HUES6 (cell line): ENCODE measurements at regions not wholly inside any gene's neighbourhood (a gene's known extent, or its start where the extent isn't known, plus 50 kb on each side); places are given as distances from the start of the nearest gene placed in this dataset.

ENCODE experiments used
- H3K27ac ChIP-seq: 2 replicates; pipeline ENCODE4 v1.7.0; 2013; ENCODE audit warnings: low read depth, mild to moderate bottlenecking, low read length, inconsistent platforms
- H3K27me3 ChIP-seq: 2 replicates; pipeline ENCODE4 v1.6.1; 2013; ENCODE audit warnings: low read length; ENCODE audit not compliant: control insufficient read depth, insufficient read depth
- H3K36me3 ChIP-seq: 2 replicates; pipeline ENCODE4 v1.6.1; 2013; ENCODE audit warnings: low read length; ENCODE audit not compliant: control insufficient read depth, insufficient read depth
- H3K4me1 ChIP-seq: 2 replicates; pipeline ENCODE4 v1.6.1; 2013; ENCODE audit warnings: low read length; ENCODE audit not compliant: control insufficient read depth, insufficient read depth
- H3K4me3 ChIP-seq: 2 replicates; pipeline ENCODE4 v1.5.1; 2013; ENCODE audit warnings: low read depth, low read length
- H3K9ac ChIP-seq: one replicate; pipeline ENCODE4 v1.6.1; 2013; ENCODE audit warnings: mild to moderate bottlenecking, low read length
- H3K9me3 ChIP-seq: 2 replicates; pipeline ENCODE4 v1.6.1; 2013; ENCODE audit warnings: low read depth, low read length; ENCODE audit not compliant: control insufficient read depth, insufficient read depth

- no peak overlapping the region for H3K27ac ChIP-seq
- H3K27me3 ChIP-seq, result no peaks in the 10 kb centered on the region
- H3K4me1 ChIP-seq, result peaks cover 4% of the 10 kb centered on the region; the same call in 1 of the 2 replicates
- H3K4me3 ChIP-seq, result no peak overlapping the region
- no peaks in the 10 kb centered on the region for H3K36me3 ChIP-seq
- no peak overlapping the region for H3K9ac ChIP-seq
- H3K9me3 ChIP-seq, result no peaks in the 10 kb centered on the region
Observed at GRCh38 chr14:86847140-86847539, 1145.8 kb downstream of the GALC start.

- no peak overlapping the region for H3K9ac ChIP-seq
- H3K4me3 ChIP-seq, result no peak overlapping the region
- no peaks in the 10 kb centered on the region for H3K36me3 ChIP-seq
- no peaks in the 10 kb centered on the region; the same call in 1 of the 2 replicates for H3K4me1 ChIP-seq
- H3K27me3 ChIP-seq, result no peaks in the 10 kb centered on the region
- H3K9me3 ChIP-seq, result no peaks in the 10 kb centered on the region
- H3K27ac ChIP-seq, result no peak overlapping the region
Observed at GRCh38 chr14:86838363-86838762, 1154.6 kb downstream of the GALC start.

GRCh38 chr14:86826661-86827060 is 1166.3 kb downstream of the GALC start:
- Histone ChIP-seq H3K9ac (no peak overlapping the region), H3K27me3 (no peaks in the 10 kb centered on the region), H3K36me3 (no peaks in the 10 kb centered on the region), H3K27ac (no peak overlapping the region), H3K4me3 (no peak overlapping the region), H3K9me3 (no peaks in the 10 kb centered on the region), H3K4me1 (no peaks in the 10 kb centered on the region)

- Histone ChIP-seq H3K27ac (no peak overlapping the region), H3K36me3 (no peaks in the 10 kb centered on the region), H3K27me3 (no peaks in the 10 kb centered on the region), H3K9me3 (no peaks in the 10 kb centered on the region), H3K9ac (no peak overlapping the region), H3K4me3 (no peak overlapping the region), H3K4me1 (no peaks in the 10 kb centered on the region)
Observed at GRCh38 chr14:86824167-86824566, 1168.8 kb downstream of the GALC start.

GRCh38 chr14:86823581-86823980 is 1169.4 kb downstream of the GALC start:
- Histone ChIP-seq H3K9ac (no peak overlapping the region), H3K4me3 (no peak overlapping the region), H3K27ac (no peak overlapping the region), H3K27me3 (no peaks in the 10 kb centered on the region), H3K36me3 (no peaks in the 10 kb centered on the region), H3K9me3 (no peaks in the 10 kb centered on the region), H3K4me1 (no peaks in the 10 kb centered on the region)

- H3K4me1 ChIP-seq, result no peaks in the 10 kb centered on the region
- no peak overlapping the region for H3K9ac ChIP-seq
- H3K4me3 ChIP-seq, result no peak overlapping the region
- no peak overlapping the region for H3K27ac ChIP-seq
- no peaks in the 10 kb centered on the region for H3K27me3 ChIP-seq
- no peaks in the 10 kb centered on the region for H3K36me3 ChIP-seq
- H3K9me3 ChIP-seq, result no peaks in the 10 kb centered on the region
Observed at GRCh38 chr14:86815341-86815740, 1177.6 kb downstream of the GALC start.

GRCh38 chr14:86802726-86803125 is 1190.3 kb downstream of the GALC start:
- no peaks in the 10 kb centered on the region for H3K9me3 ChIP-seq
- no peaks in the 10 kb centered on the region for H3K4me1 ChIP-seq
- no peak overlapping the region for H3K9ac ChIP-seq
- no peak overlapping the region for H3K4me3 ChIP-seq
- no peak overlapping the region for H3K27ac ChIP-seq
- no peaks in the 10 kb centered on the region for H3K36me3 ChIP-seq
- H3K27me3 ChIP-seq, result no peaks in the 10 kb centered on the region

GRCh38 chr14:86799244-86799647 is 1193.7 kb downstream of the GALC start:
- Histone ChIP-seq H3K9me3 (no peaks in the 10 kb centered on the region), H3K4me3 (no peak overlapping the region), H3K27me3 (no peaks in the 10 kb centered on the region), H3K4me1 (no peaks in the 10 kb centered on the region), H3K9ac (no peak overlapping the region), H3K27ac (no peak overlapping the region), H3K36me3 (no peaks in the 10 kb centered on the region)

GRCh38 chr14:86798330-86798729 is 1194.7 kb downstream of the GALC start:
- Histone ChIP-seq H3K4me3 (no peak overlapping the region), H3K4me1 (no peaks in the 10 kb centered on the region), H3K9ac (no peak overlapping the region), H3K27ac (no peak overlapping the region), H3K27me3 (no peaks in the 10 kb centered on the region), H3K36me3 (no peaks in the 10 kb centered on the region), H3K9me3 (no peaks in the 10 kb centered on the region)

- Histone ChIP-seq H3K27me3 (no peaks in the 10 kb centered on the region), H3K27ac (no peak overlapping the region), H3K9ac (no peak overlapping the region), H3K36me3 (no peaks in the 10 kb centered on the region), H3K9me3 (peaks cover 5% of the 10 kb centered on the region; the same call in 1 of the 2 replicates), H3K4me3 (no peak overlapping the region), H3K4me1 (no peaks in the 10 kb centered on the region)
Observed at GRCh38 chr14:86797075-86797351, 1196.0 kb downstream of the GALC start.

GRCh38 chr14:86796221-86797074 is 1196.5 kb downstream of the GALC start:
- Histone ChIP-seq H3K27me3 (no peaks in the 10 kb centered on the region), H3K27ac (no peak overlapping the region), H3K9me3 (peaks cover 8% of the 10 kb centered on the region), H3K4me1 (no peaks in the 10 kb centered on the region), H3K4me3 (no peak overlapping the region), H3K9ac (no peak overlapping the region), H3K36me3 (no peaks in the 10 kb centered on the region)
